ENCODE measurements at regions not wholly inside any gene's neighbourhood (a gene's known extent, or its start where the extent isn't known, plus 50 kb on each side); places are given as distances from the start of the nearest gene placed in this dataset.

DNA sequence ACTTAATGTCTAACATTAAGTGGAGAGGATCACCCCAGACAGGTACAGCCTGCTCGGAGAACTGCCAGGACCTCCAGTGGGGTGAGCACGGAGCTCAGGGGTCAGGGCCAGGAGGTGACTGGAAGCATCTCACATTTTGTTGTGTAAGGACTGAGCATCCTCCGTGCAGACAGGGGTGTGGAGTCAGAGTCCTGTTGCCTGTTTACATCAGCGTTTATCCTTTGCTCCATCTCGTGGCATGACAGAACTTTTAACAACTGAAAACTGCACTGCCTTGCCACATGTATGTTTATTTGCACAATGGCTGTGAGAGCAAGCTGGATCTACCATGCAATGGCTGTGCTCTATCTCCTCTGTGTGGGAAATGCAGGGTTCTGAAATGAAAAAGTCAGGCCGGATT, 175.4 kb upstream of the AKR1E2 start:
- ATAC-seq (no peak), DNase-seq (no peak)
- H4K20me1 ChIP-seq (ENCODE audit: low read length) = no peaks in the 10 kb centered on the region
- ChIA-PET POLR2A (ENCODE audit: unreplicated experiment) (interaction anchor here (0.6 kb wide), 1 partner anchor 296 kb away, joined by 3 read pairs; no protein-coding TSS in a partner anchor), CTCF (no interaction called here)
- H3K4me1 ChIP-seq (ENCODE audit: insufficient read depth, low read length) = peaks cover 11% of the 10 kb centered on the region
- H3K9me2 ChIP-seq (replicated peaks; ENCODE audit: low read length) = no peaks in the 10 kb centered on the region
- no peak for TF ChIP-seq EZH2phosphoT487 (IDR thresholded peaks at IDR 0.05; ENCODE audit: borderline replicate concordance, low read length)
- no peak for TF ChIP-seq EZH2 (IDR thresholded peaks at IDR 0.05; ENCODE audit: low read length, unreplicated experiment)
- TF ChIP-seq, protein P1, sequence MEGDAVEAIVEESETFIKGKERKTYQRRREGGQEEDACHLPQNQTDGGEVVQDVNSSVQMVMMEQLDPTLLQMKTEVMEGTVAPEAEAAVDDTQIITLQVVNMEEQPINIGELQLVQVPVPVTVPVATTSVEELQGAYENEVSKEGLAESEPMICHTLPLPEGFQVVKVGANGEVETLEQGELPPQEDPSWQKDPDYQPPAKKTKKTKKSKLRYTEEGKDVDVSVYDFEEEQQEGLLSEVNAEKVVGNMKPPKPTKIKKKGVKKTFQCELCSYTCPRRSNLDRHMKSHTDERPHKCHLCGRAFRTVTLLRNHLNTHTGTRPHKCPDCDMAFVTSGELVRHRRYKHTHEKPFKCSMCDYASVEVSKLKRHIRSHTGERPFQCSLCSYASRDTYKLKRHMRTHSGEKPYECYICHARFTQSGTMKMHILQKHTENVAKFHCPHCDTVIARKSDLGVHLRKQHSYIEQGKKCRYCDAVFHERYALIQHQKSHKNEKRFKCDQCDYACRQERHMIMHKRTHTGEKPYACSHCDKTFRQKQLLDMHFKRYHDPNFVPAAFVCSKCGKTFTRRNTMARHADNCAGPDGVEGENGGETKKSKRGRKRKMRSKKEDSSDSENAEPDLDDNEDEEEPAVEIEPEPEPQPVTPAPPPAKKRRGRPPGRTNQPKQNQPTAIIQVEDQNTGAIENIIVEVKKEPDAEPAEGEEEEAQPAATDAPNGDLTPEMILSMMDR (conservative IDR thresholded peaks at IDR 0.05; ENCODE audit: low read depth, low read length) = no peak
- H3K27ac ChIP-seq (ENCODE audit: low read length) = no peak overlapping the region
- no peaks in the 10 kb centered on the region for H3K9me3 ChIP-seq (ENCODE audit: low read length)
- no peaks in the 10 kb centered on the region for H3K79me2 ChIP-seq (ENCODE audit: low read length)
- H3K4me3 ChIP-seq (ENCODE audit: low read length) = no peak overlapping the region
- intact Hi-C loops (cut with micrococcal nuclease) = loop anchor here (10.0 kb wide), 2 partner anchors 106 to 1456 kb away; no protein-coding TSS in a partner anchor
- no peaks in the 10 kb centered on the region for H3F3A ChIP-seq (ENCODE audit: low read length, unreplicated experiment)
- TSS peak; percentile 21 for BruUV-seq (replicated peaks)
- H3K4me2 ChIP-seq (ENCODE audit: low read length) = no peak overlapping the region
- H3K9ac ChIP-seq (ENCODE audit: low read length) = no peak overlapping the region
- H3K36me3 ChIP-seq (ENCODE audit: low read depth, low read length) = no peaks in the 10 kb centered on the region; the same call in 1 of the 2 replicates
- no peaks in the 10 kb centered on the region for H3K27me3 ChIP-seq (ENCODE audit: low read length)
- no peak overlapping the region for H2AFZ ChIP-seq (ENCODE audit: low read length)

DNA sequence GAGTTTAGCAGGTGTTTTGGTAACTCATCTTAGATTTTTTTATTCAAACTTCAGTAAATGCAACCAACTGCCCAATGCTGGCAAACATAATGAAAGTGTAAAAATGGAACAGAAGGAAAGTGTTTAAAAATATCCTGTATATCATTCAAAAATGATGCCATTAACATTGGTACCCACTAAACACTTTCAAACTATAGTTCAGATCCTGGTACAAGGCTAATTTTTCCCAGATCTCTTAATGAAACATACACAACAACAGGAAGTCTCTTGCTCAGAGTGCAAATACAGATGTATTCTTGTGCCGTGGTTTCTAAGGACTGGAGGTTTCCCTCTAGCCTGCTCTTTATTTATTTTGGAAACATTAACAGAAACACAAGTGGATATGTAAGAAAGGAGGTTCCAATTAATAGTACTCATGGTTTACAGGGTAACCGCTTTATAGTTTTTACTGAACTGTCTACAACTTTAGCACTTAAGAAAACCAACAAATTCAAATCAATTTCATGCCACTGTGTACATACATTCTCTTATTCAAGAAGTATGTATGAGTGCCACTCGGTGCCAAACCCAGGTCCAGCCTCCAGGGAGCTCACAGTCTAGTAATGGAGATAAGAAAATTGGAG, 176.0 kb upstream of the AKR1E2 start:
- no TSS peak for BruUV-seq (replicated peaks)
- DNase-seq (no peak), ATAC-seq (peak; percentile 22; the same call in 1 of the 2 replicates)
- Histone ChIP-seq H3K36me3 (ENCODE audit: low read depth, low read length) (no peaks in the 10 kb centered on the region), H3F3A (ENCODE audit: low read length, unreplicated experiment) (no peaks in the 10 kb centered on the region), H4K20me1 (ENCODE audit: low read length) (no peaks in the 10 kb centered on the region), H3K9me2 (replicated peaks; ENCODE audit: low read length) (no peaks in the 10 kb centered on the region), H3K4me2 (ENCODE audit: low read length) (no peak overlapping the region), H3K9me3 (ENCODE audit: low read length) (no peaks in the 10 kb centered on the region), H3K27me3 (ENCODE audit: low read length) (no peaks in the 10 kb centered on the region), H3K9ac (ENCODE audit: low read length) (no peak overlapping the region), H3K4me3 (ENCODE audit: low read length) (no peak overlapping the region), H3K79me2 (ENCODE audit: low read length) (no peaks in the 10 kb centered on the region), H2AFZ (ENCODE audit: low read length) (no peak overlapping the region), H3K27ac (ENCODE audit: low read length) (no peak overlapping the region), H3K4me1 (ENCODE audit: insufficient read depth, low read length) (peaks cover 11% of the 10 kb centered on the region)
- TF ChIP-seq EZH2phosphoT487 (IDR thresholded peaks at IDR 0.05; ENCODE audit: borderline replicate concordance, low read length) = no peak
- TF ChIP-seq, protein P1 (conservative IDR thresholded peaks at IDR 0.05; ENCODE audit: low read depth, low read length) = no peak
- no peak for TF ChIP-seq EZH2 (IDR thresholded peaks at IDR 0.05; ENCODE audit: low read length, unreplicated experiment)
- CTCF ChIA-PET = no interaction called here
- intact Hi-C loops (cut with micrococcal nuclease) = loop anchor here (10.0 kb wide), 2 partner anchors 105 to 1455 kb away; no protein-coding TSS in a partner anchor
- POLR2A ChIA-PET (ENCODE audit: unreplicated experiment) = interaction anchor here (0.6 kb wide), 1 partner anchor 295 kb away, joined by 3 read pairs; no protein-coding TSS in a partner anchor

DNA sequence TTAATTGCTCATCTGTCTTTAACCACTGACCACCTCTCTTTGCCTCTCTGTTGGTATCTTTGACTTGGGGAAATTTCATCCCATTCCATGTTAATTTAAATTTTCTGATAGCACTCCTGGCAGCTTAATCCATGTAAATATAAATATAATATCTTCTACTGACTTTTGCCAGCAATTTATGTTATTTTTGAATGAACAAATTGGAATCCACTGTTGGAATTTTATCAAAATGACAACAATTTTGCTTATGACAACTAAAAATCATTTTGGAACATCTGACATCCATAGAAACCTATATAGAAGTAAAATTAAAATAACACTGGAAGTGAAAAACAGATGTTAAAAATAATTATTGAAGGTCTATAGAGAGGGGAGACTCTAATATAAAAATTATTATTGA, 176.5 kb upstream of the AKR1E2 start:
- Histone ChIP-seq H3K27ac (ENCODE audit: low read length) (no peak overlapping the region), H3K27me3 (ENCODE audit: low read length) (no peaks in the 10 kb centered on the region)
- BruUV-seq (replicated peaks) = no TSS peak

More for the DNA sequence above, 176.5 kb upstream of the AKR1E2 start:
- TF ChIP-seq, protein P1 (conservative IDR thresholded peaks at IDR 0.05; ENCODE audit: low read depth, low read length) = no peak
- TF ChIP-seq EZH2phosphoT487 (IDR thresholded peaks at IDR 0.05; ENCODE audit: borderline replicate concordance, low read length) (no peak), EZH2 (IDR thresholded peaks at IDR 0.05; ENCODE audit: low read length, unreplicated experiment) (no peak)
- no peaks in the 10 kb centered on the region for H4K20me1 ChIP-seq (ENCODE audit: low read length)
- no peaks in the 10 kb centered on the region for H3K9me3 ChIP-seq (ENCODE audit: low read length)
- no peaks in the 10 kb centered on the region for H3K36me3 ChIP-seq (ENCODE audit: low read depth, low read length)
- H3K79me2 ChIP-seq (ENCODE audit: low read length) = no peaks in the 10 kb centered on the region
- no peak overlapping the region for H3K4me2 ChIP-seq (ENCODE audit: low read length)
- no peak overlapping the region for H3K4me3 ChIP-seq (ENCODE audit: low read length)
- DNase-seq = no peak
- CTCF ChIA-PET = no interaction called here
- no peak overlapping the region for H3K9ac ChIP-seq (ENCODE audit: low read length)
- H3K4me1 ChIP-seq (ENCODE audit: insufficient read depth, low read length) = peaks cover 11% of the 10 kb centered on the region
- H2AFZ ChIP-seq (ENCODE audit: low read length) = no peak overlapping the region
- POLR2A ChIA-PET (ENCODE audit: unreplicated experiment) = no interaction called here
- no peak for ATAC-seq
- H3K9me2 ChIP-seq (replicated peaks; ENCODE audit: low read length) = no peaks in the 10 kb centered on the region
- intact Hi-C loops (cut with micrococcal nuclease) = no loop called here
- no peaks in the 10 kb centered on the region for H3F3A ChIP-seq (ENCODE audit: low read length, unreplicated experiment)

Measured in PC-3 (cell line).